Stimulated activated CD4-positive, alpha-beta T cell treated with anti-CD3 and anti-CD28 coated beads, Interleukin-12 subunit alpha, Interleukin-12 subunit beta, amount 100 ng/mL, for 4 hours (primary cell): ENCODE measurements at regions not wholly inside any gene's neighbourhood (a gene's known extent, or its start where the extent isn't known, plus 50 kb on each side); places are given as distances from the start of the nearest gene placed in this dataset.

Source experiments
- DNase-seq: peaks from one replicate; pipeline ENCODE4 v3.0.0-alpha.2; 2020

- DNase-seq: no peak
Observed at GRCh38 chr15:54719325-54719724, 477.4 kb downstream of the RSL24D1 start.

- DNase-seq: no peak
Observed at GRCh38 chr15:54707805-54708752, 488.7 kb downstream of the RSL24D1 start.

- DNase-seq: no peak
Observed at GRCh38 chr15:54687628-54688027, 509.1 kb downstream of the RSL24D1 start.
